ENCODE measurements at regions not wholly inside any gene's neighbourhood (a gene's known extent, or its start where the extent isn't known, plus 50 kb on each side); places are given as distances from the start of the nearest gene placed in this dataset.
"Not testable (repeated sequence)": the region's sequence is repeated elsewhere in the genome, so short reads cannot be mapped to it uniquely, and the experiment has no call there.

DNA sequence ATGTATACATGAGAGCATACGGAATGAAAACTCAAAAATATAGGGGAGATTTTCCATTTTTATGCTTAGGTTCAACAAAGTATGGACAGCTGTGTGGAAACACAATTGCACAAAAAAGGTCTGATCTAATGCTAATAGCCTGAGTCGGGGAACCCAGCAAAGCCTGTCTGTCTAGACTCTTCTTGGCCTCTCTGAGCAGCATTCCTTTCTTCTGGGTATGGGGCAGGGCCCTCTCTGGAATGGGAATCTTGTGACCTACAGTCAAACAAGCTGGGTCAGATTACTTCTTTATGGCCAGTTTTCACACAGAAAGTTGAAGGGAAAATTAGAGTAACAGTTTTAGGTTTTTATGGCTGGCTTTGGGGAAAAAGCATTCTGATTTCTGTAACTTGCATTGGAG lies 534.0 kb upstream of the LMO3 start:
- no peaks in the 10 kb centered on the region for H3K36me3 Mint-ChIP-seq
- ATAC-seq (no peak), DNase-seq (no peak)
- H3K4me3 Mint-ChIP-seq = no peak overlapping the region
- no peaks in the 10 kb centered on the region for H3K27me3 Mint-ChIP-seq
- H3K27ac Mint-ChIP-seq = no peak overlapping the region
- peaks cover 11% of the 10 kb centered on the region for H3K9me3 Mint-ChIP-seq (ENCODE audit: low read depth)
- H3K4me1 Mint-ChIP-seq = no peaks in the 10 kb centered on the region
- CTCF ChIA-PET = no interaction called here

DNA sequence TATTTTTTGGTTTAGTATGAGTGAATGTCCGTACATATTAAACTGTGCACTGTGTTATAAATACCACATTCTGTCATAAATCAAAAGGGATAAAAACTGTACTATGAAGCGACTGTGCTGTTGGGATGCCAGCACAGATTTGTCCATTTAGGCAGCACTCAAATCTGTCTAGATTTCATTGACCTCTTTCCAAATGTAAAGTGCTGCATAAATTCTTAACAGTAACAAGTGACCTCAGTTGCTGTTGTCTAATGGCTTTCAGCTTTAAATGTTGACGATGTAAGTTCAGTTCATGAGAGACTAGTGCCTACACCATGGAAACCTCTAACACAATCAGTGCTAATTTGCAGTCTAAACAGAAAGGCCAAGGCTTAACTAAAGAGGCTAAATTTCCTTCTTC lies 531.4 kb upstream of the LMO3 start:
- Mint-ChIP-seq H3K9me3 (ENCODE audit: low read depth) (peaks cover 13% of the 10 kb centered on the region), H3K36me3 (no peaks in the 10 kb centered on the region), H3K4me1 (no peaks in the 10 kb centered on the region), H3K4me3 (no peak overlapping the region), H3K27me3 (no peaks in the 10 kb centered on the region), H3K27ac (no peak overlapping the region)
- DNase-seq (no peak), ATAC-seq (no peak)
- CTCF ChIA-PET = no interaction called here

DNA sequence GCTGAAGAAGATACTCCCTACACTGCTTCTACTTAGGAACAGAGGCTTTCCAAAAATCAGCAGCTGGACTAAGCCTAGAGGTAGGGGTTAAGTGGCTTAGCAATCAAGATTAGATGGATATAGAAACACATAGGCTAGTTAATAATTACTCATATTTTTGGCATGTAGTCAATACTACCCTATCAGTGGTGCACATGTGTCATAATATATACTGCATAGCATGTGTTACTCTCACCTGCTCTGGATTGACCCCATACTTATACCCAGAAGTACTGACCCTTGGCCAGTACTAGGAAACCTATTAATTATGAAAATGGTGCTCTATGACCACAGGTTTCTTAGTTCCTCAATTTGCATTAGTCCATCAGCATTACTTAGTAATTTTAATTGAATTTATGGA lies 528.4 kb upstream of the LMO3 start:
- Mint-ChIP-seq H3K9me3 (ENCODE audit: low read depth) (peaks cover 6% of the 10 kb centered on the region), H3K27me3 (no peaks in the 10 kb centered on the region), H3K27ac (no peak overlapping the region), H3K4me1 (no peaks in the 10 kb centered on the region), H3K36me3 (no peaks in the 10 kb centered on the region), H3K4me3 (no peak overlapping the region)
- CTCF ChIA-PET = no interaction called here
- no peak for ATAC-seq
- DNase-seq = no peak

DNA sequence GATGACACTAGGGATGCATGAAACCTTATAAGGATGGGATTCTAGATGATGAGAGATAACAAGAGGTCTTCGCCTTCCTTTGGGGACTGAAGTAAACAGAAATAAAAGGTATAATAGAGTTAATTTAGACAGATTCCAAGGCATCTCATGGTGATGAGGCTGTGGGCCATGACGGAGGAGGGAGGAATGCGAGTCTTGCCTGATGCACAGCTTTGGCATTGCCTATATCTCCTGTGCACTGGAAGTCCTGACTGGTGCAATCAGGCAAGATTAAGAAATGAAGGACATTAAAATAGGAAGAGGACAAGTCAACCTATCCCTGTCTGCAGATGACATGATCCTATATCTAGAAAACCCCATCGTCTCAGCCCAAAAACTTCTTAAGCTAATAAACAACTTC lies 526.4 kb upstream of the LMO3 start:
- ATAC-seq = no peak
- H3K36me3 Mint-ChIP-seq = no peaks in the 10 kb centered on the region

DNA sequence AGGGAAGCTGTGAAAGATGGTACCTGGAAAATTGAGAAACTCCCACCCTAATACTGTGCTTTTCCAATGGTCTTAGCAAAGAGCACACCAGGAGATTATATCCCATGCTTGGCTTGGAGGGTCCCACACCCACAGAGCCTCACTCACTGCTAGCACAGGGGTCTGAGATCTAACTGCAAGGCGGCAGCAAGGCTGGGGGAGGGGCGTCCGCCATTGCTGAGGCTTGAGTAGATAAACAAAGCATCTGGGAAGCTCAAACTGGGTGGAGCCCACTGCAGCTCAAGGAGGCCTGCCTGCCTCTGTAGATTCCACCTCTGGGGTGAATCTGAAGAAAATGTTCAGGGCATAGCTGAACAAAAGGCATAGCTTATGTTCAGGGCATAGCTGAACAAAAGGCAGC lies 510.6 kb upstream of the LMO3 start:
- CTCF ChIA-PET = not testable (repeated sequence)

More for the DNA sequence above, 526.4 kb upstream of the LMO3 start:
- H3K27me3 Mint-ChIP-seq = no peaks in the 10 kb centered on the region
- no peak for DNase-seq
- no peak overlapping the region for H3K27ac Mint-ChIP-seq
- CTCF ChIA-PET = no interaction called here
- H3K4me1 Mint-ChIP-seq = no peaks in the 10 kb centered on the region
- H3K4me3 Mint-ChIP-seq = no peak overlapping the region
- peaks cover 6% of the 10 kb centered on the region for H3K9me3 Mint-ChIP-seq (ENCODE audit: low read depth)

DNA sequence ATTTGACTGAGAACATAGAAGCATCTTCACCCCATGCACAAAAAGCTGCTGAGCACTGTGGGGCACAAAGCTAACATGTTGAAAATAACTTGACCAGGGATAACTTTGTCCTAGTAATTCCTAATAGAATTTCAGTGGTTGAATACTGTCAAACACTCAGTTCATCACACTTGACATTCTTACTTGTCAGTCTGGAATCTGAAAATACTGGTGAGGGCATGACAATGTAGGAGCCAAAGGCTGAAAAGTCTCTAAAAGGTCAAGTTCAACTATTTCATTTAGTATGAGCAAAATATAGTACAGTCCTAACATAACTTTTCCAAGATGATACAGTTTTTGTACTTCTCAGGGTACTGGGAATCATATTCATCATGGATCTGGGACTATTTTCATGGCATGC lies 504.4 kb upstream of the LMO3 start:
- Mint-ChIP-seq H3K27ac (no peak overlapping the region), H3K36me3 (no peaks in the 10 kb centered on the region), H3K4me3 (no peak overlapping the region), H3K9me3 (ENCODE audit: low read depth) (peaks cover 15% of the 10 kb centered on the region), H3K27me3 (no peaks in the 10 kb centered on the region), H3K4me1 (no peaks in the 10 kb centered on the region)
- ATAC-seq (no peak), DNase-seq (no peak)
- CTCF ChIA-PET = no interaction called here

More for the DNA sequence above, 510.6 kb upstream of the LMO3 start:
- not testable (repeated sequence) for H3K27ac Mint-ChIP-seq, H3K27me3 Mint-ChIP-seq, H3K4me1 Mint-ChIP-seq, H3K4me3 Mint-ChIP-seq, H3K36me3 Mint-ChIP-seq, ATAC-seq, DNase-seq
- H3K9me3 Mint-ChIP-seq (ENCODE audit: low read depth) = peaks cover 15% of the 10 kb centered on the region

DNA sequence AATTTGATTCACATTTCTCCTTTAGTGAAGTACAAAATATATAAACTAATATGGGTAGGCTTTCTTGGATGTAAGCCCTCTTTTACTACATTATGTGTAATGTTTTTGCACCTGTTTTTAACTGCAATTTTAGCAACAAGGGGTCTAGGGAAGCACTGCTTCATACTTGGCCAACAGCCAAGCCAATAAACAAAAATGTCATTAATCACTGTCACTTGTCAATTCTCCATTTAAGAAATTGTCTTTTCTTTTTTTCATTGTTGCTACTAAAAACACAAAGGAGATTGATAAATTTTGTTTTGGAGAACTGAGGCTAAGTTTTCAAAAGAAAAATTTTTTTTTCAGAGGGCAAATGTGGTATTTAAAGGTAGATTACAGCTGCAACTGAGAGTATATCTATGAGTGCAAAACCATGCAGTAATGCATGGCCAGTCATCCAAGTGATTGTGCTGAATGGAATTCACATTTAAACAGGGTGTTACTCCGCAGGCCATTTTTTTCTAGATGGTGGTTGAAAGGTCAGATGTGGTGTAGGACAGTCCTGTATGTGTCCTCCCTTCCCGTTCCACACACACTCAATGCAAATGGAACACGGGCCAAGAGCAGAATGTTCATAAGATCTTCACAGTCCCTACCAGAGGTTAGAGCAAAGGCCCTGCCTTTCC lies 503.0 kb upstream of the LMO3 start:
- Mint-ChIP-seq H3K36me3 (no peaks in the 10 kb centered on the region), H3K4me3 (no peak overlapping the region)
- CTCF ChIA-PET = no interaction called here

DNA sequence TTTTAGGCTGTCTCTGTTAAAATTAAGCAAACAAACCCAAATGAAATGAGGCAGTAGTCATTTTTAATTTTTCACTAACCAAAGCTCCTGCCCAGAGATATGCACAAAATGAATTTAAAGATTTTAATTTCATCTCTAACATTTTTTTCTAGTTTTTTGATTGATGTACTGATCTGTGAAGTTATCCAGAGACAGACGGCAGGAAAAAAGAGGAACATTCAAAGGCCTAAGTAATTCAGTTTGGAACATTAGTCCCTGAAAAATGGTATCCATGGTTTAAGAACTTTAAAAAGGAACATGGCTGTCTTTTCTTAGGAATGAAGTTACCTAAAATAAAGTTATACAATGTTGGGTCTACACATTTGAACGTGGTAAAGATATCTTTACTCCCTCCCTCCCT lies 498.8 kb upstream of the LMO3 start:
- CTCF ChIA-PET = no interaction called here
- H3K36me3 Mint-ChIP-seq = no peaks in the 10 kb centered on the region

More for the DNA sequence above, 503.0 kb upstream of the LMO3 start:
- Mint-ChIP-seq H3K27me3 (no peaks in the 10 kb centered on the region), H3K9me3 (ENCODE audit: low read depth) (peaks cover 13% of the 10 kb centered on the region), H3K27ac (no peak overlapping the region), H3K4me1 (no peaks in the 10 kb centered on the region)
- DNase-seq (no peak), ATAC-seq (no peak)

DNA sequence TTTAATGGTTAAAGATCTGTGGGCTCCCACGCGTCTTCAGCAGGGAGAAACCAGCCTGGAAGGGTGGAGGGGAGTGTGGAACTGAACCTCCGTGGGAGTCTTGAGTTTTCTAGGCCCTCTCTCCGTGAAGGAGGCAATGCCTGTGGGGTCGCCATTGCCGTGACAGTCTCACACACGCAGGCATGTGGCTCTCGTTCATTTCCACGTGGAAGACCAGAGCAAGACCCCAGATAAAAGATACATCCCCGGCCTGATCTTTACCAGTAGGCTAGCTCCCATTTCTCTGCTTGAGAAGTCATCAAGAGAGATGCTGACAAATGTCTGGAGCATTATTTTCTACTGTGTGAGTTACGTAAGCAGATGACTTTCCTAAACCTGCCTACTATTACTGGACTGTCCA lies 491.7 kb upstream of the LMO3 start:
- Mint-ChIP-seq H3K27me3 (no peaks in the 10 kb centered on the region), H3K9me3 (ENCODE audit: low read depth) (peaks cover 21% of the 10 kb centered on the region), H3K4me3 (no peak overlapping the region), H3K4me1 (no peaks in the 10 kb centered on the region), H3K36me3 (no peaks in the 10 kb centered on the region), H3K27ac (no peak overlapping the region)
- ATAC-seq (no peak), DNase-seq (no peak)
- CTCF ChIA-PET = no interaction called here

More for the DNA sequence above, 498.8 kb upstream of the LMO3 start:
- H3K4me1 Mint-ChIP-seq = no peaks in the 10 kb centered on the region
- no peak overlapping the region for H3K4me3 Mint-ChIP-seq
- no peaks in the 10 kb centered on the region for H3K27me3 Mint-ChIP-seq
- no peak overlapping the region for H3K27ac Mint-ChIP-seq
- DNase-seq = no peak
- ATAC-seq = no peak
- H3K9me3 Mint-ChIP-seq (ENCODE audit: low read depth) = peaks cover 12% of the 10 kb centered on the region

DNA sequence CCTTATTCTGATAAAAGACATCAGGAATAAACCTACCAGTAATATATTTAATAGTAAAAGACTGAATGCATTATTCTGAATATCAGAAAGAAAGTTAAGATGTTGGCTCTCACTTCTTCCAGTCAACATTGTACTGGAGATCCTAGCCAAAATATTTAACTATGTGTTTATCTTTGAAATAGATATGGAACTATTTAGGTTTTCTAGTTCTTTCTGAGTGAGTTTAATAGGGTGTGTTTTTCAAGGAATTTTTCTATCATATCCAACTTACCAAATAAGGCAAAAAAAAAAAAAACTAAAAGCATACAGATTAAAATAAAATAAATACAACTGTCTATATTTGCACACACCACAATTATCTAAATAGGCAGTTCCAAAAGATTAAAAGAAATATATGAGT lies 478.9 kb upstream of the LMO3 start:
- Mint-ChIP-seq H3K4me3 (no peak overlapping the region), H3K4me1 (no peaks in the 10 kb centered on the region), H3K36me3 (no peaks in the 10 kb centered on the region), H3K9me3 (ENCODE audit: low read depth) (peaks cover 20% of the 10 kb centered on the region), H3K27ac (no peak overlapping the region), H3K27me3 (no peaks in the 10 kb centered on the region)
- ATAC-seq (no peak), DNase-seq (no peak)
- CTCF ChIA-PET = no interaction called here

DNA sequence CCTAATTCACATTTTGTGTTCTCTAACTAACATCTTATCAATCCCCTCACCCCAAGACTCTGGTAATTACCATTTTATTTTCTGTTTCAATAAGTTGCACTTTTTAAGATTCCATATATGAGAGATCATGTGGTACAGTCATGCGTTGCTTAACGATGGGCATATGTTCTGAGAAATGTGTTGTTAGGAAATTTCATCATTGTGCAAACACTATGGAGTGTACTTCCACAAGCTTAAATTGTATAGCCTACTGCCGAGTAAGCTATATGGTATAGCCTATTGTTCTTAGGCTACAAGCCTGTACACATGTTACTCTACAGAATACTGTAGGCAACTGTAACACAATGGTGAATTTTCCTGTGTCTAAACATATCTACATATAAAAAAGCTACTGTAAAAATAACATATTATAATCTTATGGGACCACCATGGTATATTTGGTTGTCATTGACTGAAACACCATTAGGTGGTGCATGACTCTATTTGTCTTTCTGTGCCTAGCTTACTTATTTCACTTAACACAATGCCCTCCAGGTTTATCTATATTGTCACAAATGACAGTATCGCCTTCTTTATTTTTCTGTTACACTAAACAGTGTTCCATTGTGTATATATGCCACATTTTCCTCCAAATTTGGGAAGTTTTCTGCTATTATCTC lies 473.4 kb upstream of the LMO3 start:
- Mint-ChIP-seq H3K27ac (no peak overlapping the region), H3K9me3 (ENCODE audit: low read depth) (peaks cover 18% of the 10 kb centered on the region), H3K4me1 (no peaks in the 10 kb centered on the region), H3K36me3 (no peaks in the 10 kb centered on the region), H3K27me3 (no peaks in the 10 kb centered on the region), H3K4me3 (no peak overlapping the region)
- ATAC-seq = no peak
- CTCF ChIA-PET = no interaction called here
- no peak for DNase-seq

DNA sequence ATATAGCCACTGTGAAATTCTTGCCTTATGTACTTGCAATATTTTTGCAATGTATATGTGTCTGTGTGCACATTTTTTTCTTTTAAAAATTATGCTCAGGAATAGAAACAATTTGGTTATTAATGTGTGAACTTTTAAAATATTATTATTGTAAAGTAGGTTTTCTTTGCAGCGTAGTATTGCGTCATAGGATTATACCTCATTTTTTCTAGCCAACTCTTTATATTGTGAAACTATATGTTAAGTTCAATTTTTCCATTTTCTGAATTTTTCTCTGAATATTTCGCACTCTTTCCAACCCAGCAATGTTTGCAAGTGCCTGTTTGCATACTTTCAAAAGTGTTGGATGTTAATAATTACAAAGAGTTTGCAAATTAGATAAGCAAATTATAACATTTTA lies 471.6 kb upstream of the LMO3 start:
- H3K27me3 Mint-ChIP-seq = no peaks in the 10 kb centered on the region
- CTCF ChIA-PET = no interaction called here

DNA sequence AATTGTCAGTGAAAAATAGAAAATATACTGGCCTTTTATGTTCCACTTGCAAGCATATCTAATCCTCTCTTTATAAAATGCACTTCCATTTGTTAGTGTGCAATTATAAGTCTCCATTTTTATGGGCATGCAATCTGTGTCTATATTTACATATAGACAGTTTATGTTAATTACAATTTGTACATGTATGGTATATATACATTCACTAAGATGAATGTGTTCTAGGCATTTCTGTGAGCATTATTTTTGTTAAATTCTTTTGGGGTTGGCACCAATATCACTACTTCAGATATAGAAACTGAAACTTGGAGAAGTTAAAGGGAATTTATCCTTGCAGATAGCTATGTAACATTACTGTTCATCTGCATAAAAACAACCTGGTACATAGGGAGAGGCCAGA lies 470.8 kb upstream of the LMO3 start:
- no peak for ATAC-seq
- no peak for DNase-seq
- no peaks in the 10 kb centered on the region for H3K4me1 Mint-ChIP-seq
- H3K27ac Mint-ChIP-seq = no peak overlapping the region
- H3K27me3 Mint-ChIP-seq = no peaks in the 10 kb centered on the region
- CTCF ChIA-PET = no interaction called here
- H3K4me3 Mint-ChIP-seq = no peak overlapping the region
- H3K9me3 Mint-ChIP-seq (ENCODE audit: low read depth) = peaks cover 12% of the 10 kb centered on the region
- H3K36me3 Mint-ChIP-seq = no peaks in the 10 kb centered on the region

More for the DNA sequence above, 471.6 kb upstream of the LMO3 start:
- ATAC-seq = no peak
- peaks cover 14% of the 10 kb centered on the region for H3K9me3 Mint-ChIP-seq (ENCODE audit: low read depth)
- H3K4me1 Mint-ChIP-seq = no peaks in the 10 kb centered on the region
- no peaks in the 10 kb centered on the region for H3K36me3 Mint-ChIP-seq
- no peak for DNase-seq
- no peak overlapping the region for H3K4me3 Mint-ChIP-seq
- H3K27ac Mint-ChIP-seq = no peak overlapping the region

DNA sequence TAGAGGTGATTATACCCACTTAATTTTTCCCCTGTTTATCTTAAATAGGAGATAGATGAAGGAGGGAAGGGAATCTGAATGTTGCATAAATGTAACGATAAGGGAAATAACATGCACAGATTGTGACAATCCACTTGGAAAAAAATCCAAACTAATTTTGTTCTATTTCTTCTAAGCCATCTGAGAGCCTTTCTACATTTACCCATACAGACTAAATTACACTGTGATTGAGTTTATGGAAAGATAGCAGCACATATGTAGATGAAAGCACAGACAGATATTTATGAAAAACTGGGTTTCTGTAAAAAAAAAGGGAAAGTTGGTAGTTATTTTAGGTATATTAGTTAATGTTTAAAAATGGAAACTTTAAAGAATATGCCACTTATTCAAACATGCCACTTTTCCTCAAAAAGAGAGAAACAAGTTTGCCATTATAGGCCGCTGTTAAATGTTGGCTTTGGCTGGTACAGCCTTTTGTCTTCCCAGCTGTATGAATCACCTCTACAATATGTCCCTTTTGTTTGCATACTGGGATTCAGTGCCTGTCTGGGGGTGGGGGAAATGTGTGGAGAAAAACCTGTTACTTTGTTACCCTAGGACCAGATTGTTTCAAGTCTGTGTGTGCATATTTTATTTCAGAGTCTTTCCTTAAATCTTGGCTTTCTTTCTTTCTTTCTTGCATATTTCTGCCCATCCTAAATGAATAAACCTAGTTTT lies 470.2 kb upstream of the LMO3 start:
- no peak overlapping the region for H3K4me3 Mint-ChIP-seq
- peaks cover 12% of the 10 kb centered on the region for H3K9me3 Mint-ChIP-seq (ENCODE audit: low read depth)
- CTCF ChIA-PET = no interaction called here
- DNase-seq (no peak), ATAC-seq (no peak)
- no peak overlapping the region for H3K27ac Mint-ChIP-seq
- H3K27me3 Mint-ChIP-seq = no peaks in the 10 kb centered on the region
- no peaks in the 10 kb centered on the region for H3K36me3 Mint-ChIP-seq
- H3K4me1 Mint-ChIP-seq = no peaks in the 10 kb centered on the region

Measured in activated CD8-positive, alpha-beta memory T cell treated with anti-CD3 and anti-CD28 coated beads, Interleukin-2, amount 10 ng/mL, durations not matched to agents 7 days and 5 days (primary cell).